ENCODE measurements at regions not wholly inside any gene's neighbourhood (a gene's known extent, or its start where the extent isn't known, plus 50 kb on each side); places are given as distances from the start of the nearest gene placed in this dataset.

DNA sequence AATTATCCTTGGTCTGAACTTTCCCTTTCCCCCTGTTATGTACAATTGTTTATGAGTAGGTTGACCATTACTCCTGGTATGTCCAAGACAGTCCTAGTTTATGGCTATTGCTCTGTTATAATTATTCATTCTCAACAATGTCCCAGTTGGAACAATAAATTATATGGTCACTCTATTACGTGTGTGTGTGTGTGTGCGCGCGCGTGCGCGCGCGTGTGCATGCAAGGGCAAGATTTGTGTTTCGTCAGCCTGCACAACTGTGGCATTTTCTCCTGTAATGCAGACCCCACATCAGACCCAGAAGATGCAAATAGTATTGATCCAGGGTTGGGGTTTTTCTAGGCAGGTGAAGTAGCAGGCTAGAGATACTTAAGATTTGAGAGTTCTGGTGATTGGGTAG, 88.4 kb downstream of the ESM1 start:
- Mint-ChIP-seq H3K27me3 (ENCODE audit: low read depth) (peaks cover 76% of the 10 kb centered on the region), H3K27ac (no peak overlapping the region)

DNA sequence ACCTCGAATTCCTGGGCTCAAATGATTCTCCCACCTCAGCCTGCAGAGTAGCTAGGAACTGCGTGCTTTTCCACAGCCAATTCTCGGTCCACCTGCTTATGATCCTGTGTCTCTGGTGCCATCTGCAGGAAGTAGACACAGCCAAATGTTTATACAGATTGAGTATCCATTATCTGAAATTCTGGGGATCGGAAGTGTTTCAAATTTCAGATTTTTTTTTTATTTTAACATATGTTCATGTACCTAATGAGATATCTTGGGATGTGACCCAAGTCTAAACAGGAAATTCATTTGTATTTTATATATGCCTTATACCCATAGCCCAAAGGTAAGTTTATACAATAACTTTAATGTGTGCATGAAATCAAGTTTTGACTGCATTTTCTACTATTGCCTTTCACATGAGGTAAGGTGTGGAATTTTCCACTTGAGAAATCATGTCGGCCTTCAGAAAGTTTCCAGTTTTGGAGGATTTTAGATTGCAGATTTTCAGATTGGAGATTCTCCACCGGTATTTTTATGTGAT, 89.5 kb downstream of the ESM1 start:
- Mint-ChIP-seq H3K4me3 (peak overlapping the region; percentile 54), H3K27me3 (ENCODE audit: low read depth) (peaks cover 79% of the 10 kb centered on the region), H3K9me3 (no peaks in the 10 kb centered on the region)

More for the DNA sequence above, 88.4 kb downstream of the ESM1 start:
- Mint-ChIP-seq H3K9me3 (no peaks in the 10 kb centered on the region), H3K36me3 (ENCODE audit: low read depth) (no peaks in the 10 kb centered on the region), H3K4me1 (ENCODE audit: low read depth) (peaks cover 12% of the 10 kb centered on the region), H3K4me3 (no peak overlapping the region)
- no peak for DNase-seq (ENCODE audit: low spot score)

DNA sequence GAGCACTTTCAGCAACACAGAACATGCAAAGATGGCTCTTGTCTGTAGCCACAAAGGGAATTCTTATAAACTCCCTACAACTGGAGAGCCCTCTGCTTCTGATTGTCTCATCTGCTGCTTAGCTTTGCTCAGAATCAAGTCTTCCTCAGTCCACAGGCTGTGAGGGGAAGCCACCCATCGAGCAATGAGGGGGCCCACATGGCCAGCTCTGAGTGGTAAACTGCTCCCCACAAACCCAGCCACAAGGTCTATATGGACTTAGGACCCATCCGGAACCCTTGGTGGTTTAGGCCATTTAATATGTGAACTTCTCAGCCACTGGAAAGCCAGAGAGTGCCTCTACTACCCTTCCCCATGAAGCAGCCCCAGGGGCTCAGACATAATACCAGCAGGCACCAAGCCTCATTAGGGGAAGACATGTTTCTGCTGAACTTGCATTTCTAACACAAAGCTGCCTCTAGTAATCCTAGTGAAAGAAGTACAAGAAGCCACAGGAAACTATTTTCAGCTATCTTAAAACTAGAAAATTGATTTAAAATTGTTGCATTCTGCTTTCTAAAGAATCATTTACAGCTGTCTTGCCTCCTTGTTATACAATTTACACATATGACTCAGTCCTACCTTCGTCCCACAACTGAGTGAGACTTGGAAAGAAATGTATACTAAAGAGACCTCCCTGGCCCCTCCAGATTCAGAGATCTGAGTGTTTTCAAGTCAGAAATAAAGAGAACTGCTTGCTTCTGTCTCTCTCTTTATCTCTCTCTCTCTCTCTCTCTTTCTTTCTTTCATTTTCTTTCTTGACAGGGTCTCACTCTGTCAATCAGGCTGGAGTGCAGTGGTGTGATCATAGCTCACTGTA, 90.2 kb downstream of the ESM1 start:
- H3K36me3 Mint-ChIP-seq (ENCODE audit: low read depth), result no peaks in the 10 kb centered on the region
- peaks cover 82% of the 10 kb centered on the region for H3K27me3 Mint-ChIP-seq (ENCODE audit: low read depth)
- peak overlapping the region; percentile 54 for H3K4me3 Mint-ChIP-seq
- peaks cover 5% of the 10 kb centered on the region for H3K4me1 Mint-ChIP-seq (ENCODE audit: low read depth)
- no peaks in the 10 kb centered on the region for H3K9me3 Mint-ChIP-seq
- no peak overlapping the region for H3K27ac Mint-ChIP-seq
- DNase-seq (ENCODE audit: low spot score), result no peak

More for the DNA sequence above, 89.5 kb downstream of the ESM1 start:
- DNase-seq (ENCODE audit: low spot score), result no peak
- Mint-ChIP-seq H3K27ac (no peak overlapping the region), H3K36me3 (ENCODE audit: low read depth) (no peaks in the 10 kb centered on the region), H3K4me1 (ENCODE audit: low read depth) (peaks cover 5% of the 10 kb centered on the region)

DNA sequence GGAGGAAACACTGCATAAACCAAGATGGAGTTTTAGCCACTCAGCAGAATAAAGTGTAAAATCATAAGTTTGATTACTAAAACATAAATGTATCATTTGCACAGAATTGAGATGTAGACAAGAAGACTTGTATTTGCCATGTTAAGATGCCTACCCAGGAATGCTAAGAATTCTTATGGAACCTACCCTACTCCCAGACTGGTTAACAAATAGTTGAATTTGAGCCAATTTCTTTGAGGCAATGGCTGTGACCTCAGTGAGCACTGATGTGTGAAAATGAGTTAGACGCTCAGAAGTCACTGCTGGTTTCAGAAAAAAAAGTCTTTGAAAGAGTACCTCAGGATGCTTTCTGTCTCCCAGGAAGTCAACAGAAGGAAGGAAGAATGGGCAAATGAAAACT, 95.6 kb downstream of the ESM1 start:
- Mint-ChIP-seq H3K27me3 (ENCODE audit: low read depth) (peaks cover 84% of the 10 kb centered on the region), H3K27ac (no peak overlapping the region), H3K4me3 (no peak overlapping the region), H3K9me3 (no peaks in the 10 kb centered on the region), H3K36me3 (ENCODE audit: low read depth) (no peaks in the 10 kb centered on the region), H3K4me1 (ENCODE audit: low read depth) (no peaks in the 10 kb centered on the region)
- DNase-seq (ENCODE audit: low spot score), result no peak

DNA sequence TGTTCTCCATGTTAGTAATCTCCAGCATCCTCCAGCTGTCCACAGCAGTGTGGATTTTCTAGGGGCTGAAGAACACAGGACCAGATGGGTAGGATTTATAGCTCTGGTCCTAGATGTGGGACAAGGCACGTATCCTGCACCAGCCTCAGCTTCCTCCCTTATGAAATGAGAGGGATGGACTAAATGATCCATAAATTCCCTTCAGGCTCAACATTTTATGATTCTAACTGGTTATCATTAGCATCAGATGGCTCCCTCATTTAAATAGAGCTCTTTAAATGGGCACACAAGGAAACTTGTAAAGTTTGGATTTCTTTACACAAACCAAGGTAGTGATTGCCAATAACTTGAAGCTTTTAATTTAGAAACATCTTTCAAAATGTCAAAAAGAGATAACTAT, 97.7 kb downstream of the ESM1 start:
- DNase-seq (ENCODE audit: low spot score), result no peak
- no peak overlapping the region for H3K4me3 Mint-ChIP-seq
- H3K36me3 Mint-ChIP-seq (ENCODE audit: low read depth), result no peaks in the 10 kb centered on the region
- H3K9me3 Mint-ChIP-seq, result no peaks in the 10 kb centered on the region
- peaks cover 9% of the 10 kb centered on the region for H3K4me1 Mint-ChIP-seq (ENCODE audit: low read depth)
- no peak overlapping the region for H3K27ac Mint-ChIP-seq
- peaks cover 88% of the 10 kb centered on the region for H3K27me3 Mint-ChIP-seq (ENCODE audit: low read depth)

DNA sequence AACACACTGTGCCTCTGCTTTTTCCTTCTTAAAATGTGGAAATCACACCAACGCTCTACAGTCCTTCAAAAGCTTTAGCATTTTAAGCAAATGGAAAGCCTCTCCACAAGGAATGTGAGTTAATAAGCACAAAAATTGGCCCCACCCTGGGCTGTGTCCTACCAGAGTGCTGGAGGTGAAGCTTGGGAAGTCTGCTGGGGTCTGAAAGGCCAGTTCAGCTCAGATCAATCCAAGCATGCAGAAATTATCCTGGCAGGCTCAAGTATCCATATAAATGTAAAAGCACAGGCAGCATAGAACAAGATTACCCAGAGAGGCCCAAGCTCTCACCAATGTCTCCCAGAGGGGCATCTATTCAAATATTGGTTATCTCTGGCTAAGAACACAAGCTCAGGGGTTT, 98.5 kb downstream of the ESM1 start:
- Mint-ChIP-seq H3K27ac (no peak overlapping the region), H3K4me1 (ENCODE audit: low read depth) (peaks cover 10% of the 10 kb centered on the region)

DNA sequence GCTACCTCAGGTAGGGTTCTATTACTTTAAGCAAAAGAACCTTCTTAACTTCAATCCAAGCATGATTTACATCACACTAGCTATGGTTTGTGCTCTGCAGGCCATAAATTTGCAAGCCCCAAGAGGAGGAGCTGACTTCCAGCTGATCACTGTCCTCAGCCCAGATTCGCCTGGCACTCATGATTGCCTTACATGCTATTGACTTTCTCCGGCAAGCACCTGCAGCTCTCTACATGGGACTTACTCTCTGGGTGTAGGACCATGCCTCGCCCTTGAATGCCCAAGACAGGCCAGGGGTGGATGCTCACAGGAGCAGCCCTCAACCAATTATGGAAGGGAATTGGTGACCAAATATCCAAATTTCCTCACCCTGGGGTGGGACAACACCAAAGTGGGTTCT, 99.8 kb downstream of the ESM1 start:
- H3K27me3 Mint-ChIP-seq (ENCODE audit: low read depth), result peaks cover 85% of the 10 kb centered on the region
- DNase-seq (ENCODE audit: low spot score), result no peak
- no peak overlapping the region for H3K4me3 Mint-ChIP-seq
- H3K4me1 Mint-ChIP-seq (ENCODE audit: low read depth), result peaks cover 14% of the 10 kb centered on the region
- H3K27ac Mint-ChIP-seq, result no peak overlapping the region
- no peaks in the 10 kb centered on the region for H3K36me3 Mint-ChIP-seq (ENCODE audit: low read depth)
- no peaks in the 10 kb centered on the region for H3K9me3 Mint-ChIP-seq

More for the DNA sequence above, 98.5 kb downstream of the ESM1 start:
- Mint-ChIP-seq H3K36me3 (ENCODE audit: low read depth) (no peaks in the 10 kb centered on the region), H3K27me3 (ENCODE audit: low read depth) (peaks cover 87% of the 10 kb centered on the region), H3K9me3 (no peaks in the 10 kb centered on the region), H3K4me3 (no peak overlapping the region)
- no peak for DNase-seq (ENCODE audit: low spot score)

DNA sequence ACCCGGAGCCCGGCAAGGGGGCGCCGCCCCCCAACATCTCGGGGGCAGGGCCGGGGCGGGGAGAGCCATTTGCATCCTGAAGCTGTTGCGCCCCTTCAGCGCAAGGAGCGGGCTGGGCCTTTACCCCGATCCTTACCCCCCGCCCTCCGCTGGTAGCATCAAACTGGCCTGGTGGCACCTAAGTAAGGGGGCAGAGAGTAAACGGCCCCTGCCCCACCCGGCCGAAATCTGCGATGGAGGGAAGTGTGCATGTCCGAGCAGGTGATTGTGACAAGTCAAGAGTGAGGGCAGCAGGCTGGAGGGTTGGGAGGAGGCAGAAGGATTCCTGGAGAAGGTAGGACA, 101.2 kb downstream of the ESM1 start:
- DNase-seq (ENCODE audit: low spot score), result no peak
- Mint-ChIP-seq H3K27ac (no peak overlapping the region), H3K27me3 (ENCODE audit: low read depth) (peaks cover 79% of the 10 kb centered on the region), H3K4me1 (ENCODE audit: low read depth) (peaks cover 14% of the 10 kb centered on the region), H3K36me3 (ENCODE audit: low read depth) (no peaks in the 10 kb centered on the region), H3K4me3 (peak overlapping the region; percentile 13), H3K9me3 (no peaks in the 10 kb centered on the region)

DNA sequence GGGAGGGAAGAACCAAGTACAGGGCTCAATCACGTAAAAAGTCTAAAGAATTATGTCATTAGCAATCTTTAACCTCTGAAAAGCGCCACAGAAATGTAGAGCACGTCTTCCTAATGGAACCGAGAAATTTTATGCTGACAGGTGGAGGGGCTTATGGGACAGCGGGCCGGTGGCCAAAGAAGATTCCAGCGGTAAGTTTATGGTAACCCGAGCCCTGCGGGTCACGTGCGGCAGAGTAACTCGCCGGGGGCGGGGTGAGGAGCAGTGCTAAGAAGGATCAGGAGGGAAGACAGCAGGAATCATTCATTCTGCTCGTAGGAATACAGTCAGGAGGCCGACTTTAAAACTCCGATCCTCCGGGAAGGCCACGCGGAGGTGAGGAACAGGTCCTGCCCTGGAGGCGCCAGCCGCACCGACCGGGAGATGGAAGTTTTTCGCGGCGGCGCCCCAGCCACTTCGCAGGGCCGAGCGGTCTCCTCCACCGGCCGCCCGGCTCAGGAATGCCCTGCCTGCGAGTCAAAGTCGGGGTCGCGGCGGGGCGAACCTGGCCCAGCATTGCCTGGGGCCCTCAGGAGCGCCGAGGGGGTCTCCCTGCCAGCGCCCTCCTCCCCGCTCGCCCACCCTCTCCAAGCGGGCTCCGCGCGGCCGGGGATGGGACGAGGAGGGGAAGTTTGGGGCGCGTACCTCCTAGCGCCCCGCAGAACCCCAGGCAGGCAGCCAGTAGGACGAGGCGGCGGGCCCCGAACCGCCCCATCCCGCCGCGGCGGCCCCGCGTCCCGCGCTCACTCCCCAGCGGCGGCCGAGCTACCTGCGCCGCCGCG, 101.8 kb downstream of the ESM1 start:
- H3K4me3 Mint-ChIP-seq, result peak overlapping the region; percentile 69
- H3K9me3 Mint-ChIP-seq, result no peaks in the 10 kb centered on the region
- no peaks in the 10 kb centered on the region for H3K36me3 Mint-ChIP-seq (ENCODE audit: low read depth)
- H3K27me3 Mint-ChIP-seq (ENCODE audit: low read depth), result peaks cover 77% of the 10 kb centered on the region
- peaks cover 14% of the 10 kb centered on the region for H3K4me1 Mint-ChIP-seq (ENCODE audit: low read depth)
- no peak overlapping the region for H3K27ac Mint-ChIP-seq
- DNase-seq (ENCODE audit: low spot score), result no peak

DNA sequence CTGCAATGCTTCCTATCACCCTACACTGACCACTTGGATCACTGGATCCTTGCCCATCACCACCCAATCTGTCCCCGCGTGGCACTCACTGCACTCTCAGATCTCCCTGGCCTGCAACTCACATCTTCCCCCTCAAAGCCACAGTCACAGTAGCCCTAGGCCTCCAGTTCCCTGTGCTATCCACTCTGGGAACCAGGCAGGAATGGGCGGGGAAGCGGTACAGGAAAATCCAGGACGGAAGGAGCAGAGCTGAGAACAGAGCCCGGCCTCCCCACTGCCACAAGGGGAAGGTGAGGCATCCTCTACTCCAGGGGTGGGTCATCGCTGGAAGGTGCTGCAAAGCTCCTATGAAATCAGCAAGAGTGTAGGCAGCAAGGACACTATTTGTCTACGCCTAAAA, 102.6 kb downstream of the ESM1 start:
- Mint-ChIP-seq H3K27ac (no peak overlapping the region), H3K4me3 (peak overlapping the region; percentile 69), H3K27me3 (ENCODE audit: low read depth) (peaks cover 74% of the 10 kb centered on the region), H3K9me3 (no peaks in the 10 kb centered on the region), H3K36me3 (ENCODE audit: low read depth) (no peaks in the 10 kb centered on the region), H3K4me1 (ENCODE audit: low read depth) (peaks cover 14% of the 10 kb centered on the region)
- DNase-seq (ENCODE audit: low spot score), result no peak

DNA sequence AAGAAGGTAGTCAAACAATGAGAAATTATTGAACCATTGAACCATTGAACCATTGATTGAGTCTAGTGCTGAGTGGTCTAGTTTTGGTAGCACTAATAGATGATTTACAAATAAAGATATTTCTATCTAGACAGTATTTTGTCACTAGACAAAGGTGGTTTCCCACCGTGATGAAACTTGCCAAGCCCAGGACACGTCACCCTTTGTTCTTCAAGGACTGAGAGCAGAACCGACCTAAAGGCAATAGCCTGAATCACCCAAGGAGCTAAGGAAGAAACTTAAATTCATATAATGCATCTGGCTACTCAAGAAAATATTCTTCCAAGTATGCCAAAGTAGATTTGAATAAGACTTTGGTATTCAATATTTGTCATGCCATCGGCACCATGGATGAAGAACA, 103.3 kb downstream of the ESM1 start:
- Mint-ChIP-seq H3K4me3 (no peak overlapping the region), H3K36me3 (ENCODE audit: low read depth) (no peaks in the 10 kb centered on the region), H3K4me1 (ENCODE audit: low read depth) (peaks cover 16% of the 10 kb centered on the region), H3K27me3 (ENCODE audit: low read depth) (peaks cover 72% of the 10 kb centered on the region), H3K27ac (no peak overlapping the region), H3K9me3 (no peaks in the 10 kb centered on the region)
- no peak for DNase-seq (ENCODE audit: low spot score)

DNA sequence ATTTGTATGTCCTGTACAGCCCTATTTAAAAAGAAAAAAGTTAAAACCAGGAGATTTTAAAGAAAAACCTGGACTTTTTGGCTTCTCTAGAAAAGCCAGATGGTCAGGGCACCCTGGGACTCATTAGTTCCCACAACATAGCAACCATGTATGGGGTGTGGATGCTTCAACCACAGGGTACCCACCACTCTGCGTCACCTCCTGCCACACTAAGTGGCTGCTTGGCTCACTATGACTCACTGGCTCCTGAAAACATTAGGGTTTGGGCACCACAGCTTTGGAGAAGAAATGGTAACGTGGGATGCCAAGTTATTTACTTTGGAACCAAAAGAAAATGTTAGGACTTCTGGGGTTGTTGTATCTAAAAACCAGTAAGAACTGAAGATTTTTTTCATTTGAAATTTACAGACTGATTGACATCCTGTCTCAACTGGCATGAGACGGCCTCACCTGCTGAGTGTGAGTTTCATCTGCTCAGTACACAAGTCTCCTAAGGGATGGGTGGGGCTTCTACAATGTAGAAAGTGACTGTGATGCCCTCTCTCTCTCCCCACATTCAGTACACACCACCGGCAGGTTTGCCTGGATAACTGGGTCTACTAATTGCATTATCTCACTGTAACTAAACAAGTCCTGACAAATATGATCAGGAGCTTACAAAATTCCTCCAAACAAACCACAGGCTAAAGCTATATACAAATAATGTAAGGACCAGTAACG, 103.9 kb downstream of the ESM1 start:
- Mint-ChIP-seq H3K4me1 (ENCODE audit: low read depth) (peaks cover 16% of the 10 kb centered on the region), H3K27me3 (ENCODE audit: low read depth) (peaks cover 74% of the 10 kb centered on the region), H3K27ac (no peak overlapping the region), H3K36me3 (ENCODE audit: low read depth) (no peaks in the 10 kb centered on the region), H3K4me3 (no peak overlapping the region), H3K9me3 (no peaks in the 10 kb centered on the region)
- no peak for DNase-seq (ENCODE audit: low spot score)

DNA sequence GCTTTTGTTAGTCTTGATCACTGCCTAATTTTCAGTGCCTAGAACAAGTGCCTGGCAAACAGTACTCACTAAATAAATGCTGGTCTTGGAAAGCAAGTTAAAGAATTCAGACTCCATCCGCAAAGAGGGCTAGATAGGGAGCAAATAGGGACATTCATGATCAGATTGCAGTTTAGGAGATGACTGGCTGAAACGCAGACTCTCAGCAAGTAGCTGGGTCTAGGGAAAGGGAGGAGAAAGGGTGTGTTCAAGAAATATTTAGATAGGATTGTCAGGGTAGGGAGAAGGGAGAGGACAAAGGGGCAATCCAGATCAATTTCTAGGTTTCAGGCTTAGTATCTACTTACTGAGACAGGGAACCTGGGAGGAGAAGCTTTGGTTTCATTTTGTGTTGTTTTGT, 108.4 kb downstream of the ESM1 start:
- H3K36me3 Mint-ChIP-seq (ENCODE audit: low read depth), result no peaks in the 10 kb centered on the region
- H3K27ac Mint-ChIP-seq, result no peak overlapping the region
- no peak overlapping the region for H3K4me3 Mint-ChIP-seq
- no peak for DNase-seq (ENCODE audit: low spot score)
- H3K4me1 Mint-ChIP-seq (ENCODE audit: low read depth), result peaks cover 7% of the 10 kb centered on the region
- peaks cover 65% of the 10 kb centered on the region for H3K27me3 Mint-ChIP-seq (ENCODE audit: low read depth)
- no peaks in the 10 kb centered on the region for H3K9me3 Mint-ChIP-seq

DNA sequence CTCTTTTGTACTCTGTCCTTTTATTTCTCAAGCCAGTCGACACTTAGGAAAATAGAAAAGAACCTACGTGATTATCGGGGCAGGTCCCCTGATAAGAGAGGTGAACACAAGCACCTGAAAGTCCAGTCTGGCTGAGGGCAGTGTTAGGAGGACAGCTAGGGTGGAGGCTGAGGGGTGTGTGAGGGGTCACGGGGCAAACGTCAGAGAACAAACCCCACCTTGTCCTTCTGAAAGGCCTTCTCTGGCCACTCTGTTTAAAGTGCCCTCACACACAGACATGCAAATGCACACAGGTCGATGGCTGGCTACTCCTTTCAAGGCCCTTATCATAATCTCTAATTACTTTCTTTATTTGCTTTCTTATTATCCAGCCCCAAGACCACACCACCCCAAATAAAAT, 108.8 kb downstream of the ESM1 start:
- Mint-ChIP-seq H3K27ac (no peak overlapping the region), H3K36me3 (ENCODE audit: low read depth) (no peaks in the 10 kb centered on the region), H3K4me1 (ENCODE audit: low read depth) (peaks cover 3% of the 10 kb centered on the region), H3K4me3 (no peak overlapping the region), H3K27me3 (ENCODE audit: low read depth) (peaks cover 65% of the 10 kb centered on the region), H3K9me3 (no peaks in the 10 kb centered on the region)
- DNase-seq (ENCODE audit: low spot score), result no peak

Data from T-helper 2 cell treated with Interferon-gamma antibody and Interleukin-4, amounts not matched to agents 5 μg/mL and 100 μg/mL, for 36 hours (primary cell).